ELR (cell line): ENCODE measurements at regions not wholly inside any gene's neighbourhood (a gene's known extent, or its start where the extent isn't known, plus 50 kb on each side); places are given as distances from the start of the nearest gene placed in this dataset.
"Not testable (repeated sequence)": the region's sequence is repeated elsewhere in the genome, so short reads cannot be mapped to it uniquely, and the experiment has no call there.

Experiments
- DNase-seq: peaks from one replicate; pipeline ENCODE4 v3.0.0-alpha.2; 2015; ENCODE audit warnings: low read depth

GRCh38 chr9:85077944-85078343 lies 408.4 kb downstream of the NTRK2 start:
- DNase-seq = no peak

DNA sequence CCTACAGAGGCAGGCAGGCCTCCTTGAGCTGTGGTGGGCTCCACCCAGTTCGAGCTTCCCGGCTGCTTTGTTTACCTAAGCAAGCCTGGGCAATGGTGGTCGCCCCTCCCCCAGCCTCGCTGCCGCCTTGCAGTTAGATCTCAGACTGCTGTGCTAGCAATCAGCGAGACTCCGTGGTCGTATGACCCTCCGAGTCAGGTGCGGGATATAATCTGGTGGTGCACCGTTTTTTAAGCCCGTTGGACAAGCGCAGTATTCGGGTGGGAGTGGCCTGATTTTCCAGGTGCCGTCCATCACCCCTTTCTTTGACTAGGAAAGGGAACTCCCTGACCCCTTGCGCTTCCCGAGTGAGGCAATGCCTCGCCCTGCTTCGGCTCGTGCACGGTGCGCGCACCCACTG lies 407.6 kb downstream of the NTRK2 start:
- DNase-seq = not testable (repeated sequence)
